Kidney epithelial cell (primary cell): ENCODE measurements at regions not wholly inside any gene's neighbourhood (a gene's known extent, or its start where the extent isn't known, plus 50 kb on each side); places are given as distances from the start of the nearest gene placed in this dataset.

Experiments used
- DNase-seq: peaks from one replicate; pipeline ENCODE4 v3.0.0-alpha.2; 2010; ENCODE audit warnings: low read depth
- H3K27me3 ChIP-seq: 2 replicates; pipeline ENCODE4 v1.6.0; 2011; ENCODE audit warnings: low read length; ENCODE audit not compliant: control insufficient read depth, insufficient read depth
- H3K36me3 ChIP-seq: 2 replicates; pipeline ENCODE4 v1.5.1; 2011; ENCODE audit warnings: low read length; ENCODE audit not compliant: control insufficient read depth, insufficient read depth
- H3K4me3 ChIP-seq: 2 replicates; pipeline ENCODE4 v1.5.1; 2011; ENCODE audit warnings: low read depth, mild to moderate bottlenecking, control low read depth, low read length
- CTCF ChIP-seq: IDR thresholded peaks from 2 replicates; pipeline ENCODE4 v1.5.1; 2011; ENCODE audit warnings: mild to moderate bottlenecking, moderate library complexity, low read length, control low read depth, inconsistent platforms; ENCODE audit not compliant: insufficient read depth, poor library complexity, severe bottlenecking

GRCh38 chr14:71739273-71739990 is 192.8 kb upstream of the RGS6 start:
- no peak for TF ChIP-seq CTCF
- H3K27me3 ChIP-seq, result no peaks in the 10 kb centered on the region
- peak; percentile 70 for DNase-seq

DNA sequence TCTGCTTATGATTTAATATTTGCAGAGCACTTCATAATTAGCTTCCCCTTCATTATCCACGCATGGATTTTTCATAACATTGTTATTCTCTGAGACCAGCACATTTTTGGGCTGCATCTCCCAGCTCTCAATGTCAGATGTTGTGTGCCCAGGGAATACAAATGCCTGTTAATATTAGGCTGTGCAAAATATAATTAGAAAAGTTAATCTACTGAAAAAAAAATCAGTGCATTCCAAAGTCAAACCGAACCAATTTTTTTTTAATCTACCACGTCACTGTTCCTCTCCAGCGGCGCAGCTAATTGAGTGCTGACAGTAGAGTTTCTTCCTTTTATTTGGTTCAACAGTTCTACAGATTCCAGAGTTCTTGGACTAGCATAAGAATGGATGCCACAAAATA is 191.0 kb upstream of the RGS6 start:
- H3K27me3 ChIP-seq, result no peaks in the 10 kb centered on the region
- no peak for DNase-seq
- H3K36me3 ChIP-seq, result no peaks in the 10 kb centered on the region
- H3K4me3 ChIP-seq, result no peak overlapping the region
- TF ChIP-seq CTCF, result no peak

More at GRCh38 chr14:71739273-71739990, 192.8 kb upstream of the RGS6 start:
- Histone ChIP-seq H3K4me3 (no peak overlapping the region), H3K36me3 (no peaks in the 10 kb centered on the region)

- TF ChIP-seq CTCF, result no peak
- DNase-seq, result no peak
Observed at GRCh38 chr14:71742485-71742884, 189.7 kb upstream of the RGS6 start.

GRCh38 chr14:71745072-71745471 is 187.2 kb upstream of the RGS6 start:
- Histone ChIP-seq H3K36me3 (no peaks in the 10 kb centered on the region), H3K4me3 (no peak overlapping the region), H3K27me3 (no peaks in the 10 kb centered on the region)
- DNase-seq, result no peak
- TF ChIP-seq CTCF, result no peak

More at GRCh38 chr14:71742485-71742884, 189.7 kb upstream of the RGS6 start:
- no peaks in the 10 kb centered on the region for H3K27me3 ChIP-seq
- H3K4me3 ChIP-seq, result no peak overlapping the region
- H3K36me3 ChIP-seq, result no peaks in the 10 kb centered on the region

DNA sequence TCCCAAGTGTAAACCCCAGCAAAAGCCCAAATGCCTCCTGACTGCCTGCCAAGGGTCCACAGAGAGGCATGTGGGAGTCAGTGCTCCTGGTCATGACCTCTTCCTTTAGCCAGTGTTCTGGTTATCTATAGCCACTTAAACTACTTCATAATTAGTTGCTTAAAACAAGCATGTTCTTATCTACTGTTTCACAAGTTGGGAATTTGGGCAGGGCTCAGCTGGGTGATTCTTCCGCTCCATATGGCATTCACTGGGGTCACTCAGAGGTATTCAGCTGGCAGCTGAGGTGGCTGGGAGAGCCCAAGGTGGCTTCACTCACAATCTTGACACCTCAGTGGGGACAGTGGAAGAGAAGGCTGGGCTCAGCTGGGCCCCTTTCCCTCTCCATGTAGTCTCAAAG is 184.0 kb upstream of the RGS6 start:
- H3K4me3 ChIP-seq, result no peak overlapping the region
- TF ChIP-seq CTCF, result no peak

More for the DNA sequence above, 184.0 kb upstream of the RGS6 start:
- no peaks in the 10 kb centered on the region for H3K36me3 ChIP-seq
- DNase-seq, result no peak
- no peaks in the 10 kb centered on the region for H3K27me3 ChIP-seq
